GM18861 (cell line): ENCODE measurements at regions not wholly inside any gene's neighbourhood (a gene's known extent, or its start where the extent isn't known, plus 50 kb on each side); places are given as distances from the start of the nearest gene placed in this dataset.

Experiments
- ATAC-seq: cut with Tn5 transposase; IDR thresholded peaks from one replicate; pipeline ENCODE4 v1.9.1; 2021; ENCODE audit not compliant: unreplicated experiment

DNA sequence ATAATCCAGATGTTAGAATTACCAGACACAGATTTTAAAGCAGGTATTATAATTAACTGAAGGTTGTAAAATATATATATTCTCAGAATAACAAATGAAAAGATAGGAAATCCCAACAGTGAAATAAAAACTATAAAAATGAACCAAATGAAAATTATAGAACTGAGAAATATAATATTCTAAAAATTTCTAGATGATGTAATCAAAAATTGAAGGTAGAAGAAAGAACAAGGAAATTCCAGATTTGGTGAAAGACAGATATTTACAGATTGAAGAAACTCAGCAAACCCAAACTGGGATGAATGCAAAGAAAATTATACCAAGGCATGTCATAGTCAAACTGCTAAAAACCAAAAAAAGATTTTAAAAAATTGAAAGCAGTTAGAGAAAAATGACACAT, 729.4 kb downstream of the MATN1 start:
- no peak for ATAC-seq

DNA sequence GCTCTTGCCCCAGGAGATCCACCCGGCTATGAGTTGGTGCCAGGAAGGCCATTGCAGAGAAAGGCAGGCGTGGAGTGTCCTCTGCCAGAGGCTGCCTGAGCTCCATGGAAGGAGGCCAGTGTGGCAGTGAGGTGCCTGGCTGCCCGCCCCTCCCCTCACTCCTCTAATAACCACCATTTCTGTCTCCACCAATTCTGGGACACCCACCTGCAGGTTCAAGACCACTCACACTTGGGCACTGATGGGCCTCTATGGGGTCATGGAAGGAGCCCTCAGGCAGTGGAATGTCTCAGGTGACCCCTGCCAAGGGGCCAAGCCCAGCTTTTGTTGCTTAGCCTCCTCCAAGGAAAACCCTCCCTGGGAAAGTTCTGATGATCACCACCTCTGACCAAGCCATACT, 731.6 kb downstream of the MATN1 start:
- ATAC-seq = no peak

DNA sequence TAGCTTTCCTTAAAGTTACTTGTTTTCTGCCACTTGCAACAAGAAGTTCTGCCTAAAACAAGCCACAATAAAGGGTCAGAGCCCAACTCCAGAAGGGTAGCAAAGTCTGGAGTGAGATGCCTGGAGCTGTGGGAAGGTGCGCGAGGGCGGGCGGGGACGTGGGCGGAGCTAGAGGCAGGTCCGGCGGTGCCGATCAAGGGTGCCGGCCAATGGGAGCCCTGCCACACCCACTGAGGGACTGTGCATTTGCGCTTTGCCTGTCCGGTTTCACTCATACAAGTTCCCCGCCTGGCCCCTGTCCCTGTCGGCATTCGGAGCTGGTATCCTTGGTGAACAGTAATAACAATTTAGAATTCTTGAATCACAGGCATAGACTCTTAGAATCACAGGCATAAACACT, 732.4 kb downstream of the MATN1 start:
- ATAC-seq = no peak

DNA sequence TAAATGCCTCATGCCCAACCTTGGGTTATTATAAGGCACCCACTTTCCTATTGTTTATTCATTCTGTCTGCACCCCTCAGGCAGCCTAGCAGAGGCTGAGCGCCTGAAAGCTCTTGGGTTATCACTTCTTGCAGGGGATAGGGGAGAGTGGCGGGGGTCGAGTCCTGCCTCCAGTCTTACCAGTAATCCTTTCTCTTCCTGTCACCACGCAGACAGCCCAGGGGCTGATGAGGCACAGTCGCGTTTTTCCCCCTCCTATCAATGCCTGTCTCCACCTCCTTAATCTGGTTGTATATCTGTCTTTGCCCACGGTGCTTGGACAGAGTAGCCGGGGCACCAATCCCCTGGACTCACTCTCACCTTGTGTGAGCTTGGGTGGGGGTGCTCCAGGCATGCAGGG, 733.1 kb downstream of the MATN1 start:
- no peak for ATAC-seq

DNA sequence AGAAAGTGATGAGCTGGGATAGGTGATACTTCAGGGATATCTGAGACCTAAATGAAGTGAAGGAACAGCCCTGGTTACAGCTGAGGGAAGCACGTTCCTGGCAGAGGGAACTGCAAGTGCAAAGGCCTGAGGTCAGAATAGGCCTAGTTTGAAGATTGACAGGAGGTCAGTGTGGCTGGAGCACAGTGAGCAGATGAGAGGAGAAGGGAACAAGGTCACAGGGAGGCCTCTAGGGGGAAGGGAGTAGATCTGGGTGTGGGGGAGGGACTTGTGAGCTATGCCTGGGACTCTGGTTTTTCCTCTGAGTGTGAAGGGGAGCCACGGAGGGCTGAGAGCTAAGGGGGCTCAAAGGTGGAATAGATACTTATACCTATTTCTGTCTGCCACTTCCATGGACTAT, 736.4 kb downstream of the MATN1 start:
- no peak for ATAC-seq

DNA sequence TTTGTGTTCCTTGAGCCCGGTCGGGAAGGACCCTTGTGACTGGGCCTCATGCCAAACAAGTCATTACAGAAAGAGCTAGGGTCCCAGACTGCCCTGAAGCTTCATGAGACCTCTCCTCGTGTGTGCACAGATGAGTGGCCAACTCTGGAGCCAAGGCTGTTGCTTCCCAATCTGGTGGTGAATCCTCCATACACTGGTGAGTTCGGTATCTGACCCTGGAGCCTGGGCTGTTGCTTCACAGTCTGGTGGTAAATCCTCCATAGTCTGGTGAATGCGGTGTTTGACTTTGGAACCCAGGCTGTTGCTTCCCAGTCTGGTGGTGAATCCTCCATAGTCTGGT, 737.8 kb downstream of the MATN1 start:
- ATAC-seq = no peak

DNA sequence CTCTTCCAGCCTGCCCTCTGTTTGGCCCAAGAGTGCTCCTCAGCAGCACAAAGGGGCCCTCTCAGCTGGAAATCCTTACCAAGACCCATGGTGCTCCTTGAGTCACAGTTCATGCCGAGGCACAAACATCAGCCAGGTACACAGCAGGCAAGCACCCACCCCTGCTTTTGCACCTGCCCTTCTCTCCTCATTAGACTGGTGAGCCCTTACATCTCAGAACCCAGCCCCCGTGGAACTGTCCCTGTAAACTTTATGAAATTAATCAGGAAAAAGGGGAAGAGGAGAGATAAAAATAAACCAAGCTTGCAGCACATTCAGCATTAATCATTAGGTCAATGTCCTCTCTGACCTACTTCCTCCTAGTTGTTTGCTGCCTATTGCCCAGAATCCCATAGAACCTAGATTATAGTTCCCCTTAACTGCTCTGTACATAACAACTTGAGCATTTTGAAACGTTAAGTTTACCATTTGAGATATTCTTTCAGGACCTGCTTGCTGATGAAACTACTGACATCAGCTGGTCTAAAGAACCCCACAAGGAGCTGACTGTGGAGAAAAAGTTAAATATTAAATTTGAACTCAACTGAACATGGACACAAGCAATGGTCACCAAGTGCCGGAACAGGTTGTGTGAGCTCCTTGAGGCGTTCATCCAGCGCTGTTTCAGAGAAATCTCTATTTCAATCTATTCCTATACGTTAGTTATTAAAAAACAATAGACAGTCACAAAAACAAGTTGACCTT, 738.4 kb downstream of the MATN1 start:
- no peak for ATAC-seq

DNA sequence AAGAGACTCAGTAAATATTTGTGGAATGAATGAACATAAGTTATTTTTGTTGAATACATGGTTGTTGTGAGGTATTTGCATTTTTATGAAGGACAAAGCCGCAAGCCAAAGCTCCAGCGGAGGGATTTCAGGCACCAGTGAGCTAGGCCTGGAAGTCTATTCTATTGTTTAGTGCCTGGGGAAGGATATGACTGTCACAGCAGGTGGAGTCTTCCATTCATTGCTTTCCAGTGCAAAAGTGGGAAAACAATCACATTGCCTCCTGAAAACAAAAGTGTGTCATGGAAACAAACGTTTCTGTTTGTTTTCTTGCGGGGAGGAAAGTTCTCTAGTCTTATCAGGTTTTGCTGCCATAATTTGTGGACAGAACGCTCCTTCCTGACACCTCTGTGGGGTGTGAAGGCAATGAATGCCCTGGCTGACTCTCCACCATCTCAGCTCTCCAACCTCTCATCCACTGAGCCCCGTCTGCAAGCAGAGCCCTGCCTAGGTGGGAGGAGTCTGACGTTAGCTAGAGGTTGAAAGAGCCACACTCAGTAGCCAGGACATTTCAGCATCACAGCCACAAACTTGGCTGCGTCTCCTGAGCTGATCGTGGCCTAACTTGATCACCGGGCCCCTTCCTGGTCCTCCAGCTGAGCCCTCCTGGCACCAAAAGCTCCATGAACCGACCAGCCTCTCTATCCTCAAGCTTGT, 739.1 kb downstream of the MATN1 start:
- no peak for ATAC-seq

DNA sequence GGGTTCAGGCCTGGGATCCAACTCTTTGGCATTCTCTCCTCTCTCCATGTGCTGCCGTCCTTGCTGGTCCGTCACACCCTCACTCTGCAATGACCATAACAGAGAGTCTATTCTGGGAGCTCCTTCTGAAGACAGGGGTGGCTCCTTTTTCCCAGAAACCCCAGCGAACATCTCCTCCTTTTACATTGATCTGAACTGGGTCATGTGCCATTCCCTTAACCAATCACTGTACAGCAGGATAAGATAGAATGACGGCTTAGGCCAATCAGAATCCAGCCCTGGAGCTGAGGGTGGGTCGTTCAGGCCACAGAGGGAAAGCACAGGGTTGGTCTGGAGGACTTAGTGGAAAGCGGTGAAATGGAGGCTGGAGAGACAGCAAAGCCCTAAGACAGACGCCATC, 740.1 kb downstream of the MATN1 start:
- no peak for ATAC-seq

DNA sequence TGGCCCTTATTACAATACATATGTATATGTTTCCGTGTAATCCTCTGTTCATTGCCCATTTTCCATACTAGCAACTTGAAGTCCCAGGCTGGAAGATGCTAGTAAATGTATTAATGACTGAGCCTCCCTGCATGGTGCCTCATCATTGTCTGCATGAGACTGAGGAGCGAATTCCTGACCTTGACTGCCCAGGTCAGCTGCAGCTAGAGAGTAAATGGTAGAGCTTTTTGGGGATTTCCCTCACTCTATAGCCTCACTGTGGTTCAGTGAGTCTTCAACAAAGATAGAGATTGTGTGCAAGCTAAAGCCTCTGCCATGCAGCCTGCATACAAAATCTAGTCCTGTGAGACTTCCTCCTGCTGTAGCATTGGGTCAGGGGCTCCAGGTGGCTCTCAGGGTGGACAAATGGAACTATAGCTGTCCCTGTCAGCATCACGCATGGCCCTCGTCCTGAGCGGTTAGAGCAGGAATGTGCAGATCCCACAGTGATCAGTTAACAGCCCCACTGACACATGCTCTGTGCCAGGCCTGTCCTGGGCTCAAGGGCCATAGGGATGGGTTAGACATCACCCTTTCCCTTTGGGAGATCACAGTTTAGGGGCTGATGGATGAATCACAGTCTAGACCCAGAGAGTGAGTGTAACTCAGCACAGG, 741.7 kb downstream of the MATN1 start:
- ATAC-seq = no peak

DNA sequence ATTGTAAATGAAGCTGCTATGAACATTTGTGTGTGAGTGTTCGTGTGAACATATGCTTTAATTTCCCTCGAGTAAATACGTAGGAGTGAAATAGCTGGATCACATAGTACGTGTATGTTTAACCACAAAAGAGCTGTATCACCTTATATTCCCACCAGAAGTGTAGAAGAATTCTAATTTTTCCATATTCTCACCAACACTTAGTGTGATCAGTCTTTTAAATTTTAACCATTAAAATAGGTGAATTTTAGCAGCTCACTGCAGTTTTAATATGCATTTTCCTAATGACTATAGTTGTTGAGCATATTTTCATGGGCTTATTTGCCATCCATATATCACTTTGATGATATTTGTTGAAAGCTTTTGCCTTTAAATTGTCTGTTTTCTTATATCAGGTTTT, 741.2 kb downstream of the PTPRU start:
- ATAC-seq = no peak

DNA sequence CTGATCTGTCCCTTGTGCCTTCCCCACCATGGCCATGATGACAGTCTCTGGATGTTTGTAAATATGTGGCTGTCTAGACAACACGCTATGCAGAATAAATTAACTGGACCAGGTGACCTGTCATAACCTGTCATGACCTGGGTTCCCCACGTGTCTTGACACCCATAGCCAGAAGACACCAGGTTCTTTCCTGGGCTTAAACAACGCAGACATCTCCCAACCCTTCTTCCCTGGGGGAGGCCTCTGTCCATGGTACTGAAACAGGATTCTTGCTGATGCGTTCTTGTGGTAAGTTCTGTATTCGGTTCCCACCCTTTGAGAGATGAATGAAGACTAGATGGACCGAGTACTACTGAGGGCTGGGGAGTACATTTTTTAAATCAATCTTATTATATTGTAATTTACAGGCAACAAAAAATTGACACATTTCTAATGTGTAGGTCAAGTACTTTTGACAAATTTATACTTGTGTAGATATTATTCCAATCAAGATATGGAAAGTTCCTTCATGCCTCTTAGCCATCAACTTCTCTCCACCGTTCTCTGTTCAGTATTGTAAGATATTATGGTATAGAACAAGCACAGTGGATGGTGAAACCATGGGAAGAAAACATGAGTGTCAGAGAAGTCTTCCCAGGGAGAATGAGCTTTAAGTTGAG, 738.8 kb downstream of the PTPRU start:
- no peak for ATAC-seq

DNA sequence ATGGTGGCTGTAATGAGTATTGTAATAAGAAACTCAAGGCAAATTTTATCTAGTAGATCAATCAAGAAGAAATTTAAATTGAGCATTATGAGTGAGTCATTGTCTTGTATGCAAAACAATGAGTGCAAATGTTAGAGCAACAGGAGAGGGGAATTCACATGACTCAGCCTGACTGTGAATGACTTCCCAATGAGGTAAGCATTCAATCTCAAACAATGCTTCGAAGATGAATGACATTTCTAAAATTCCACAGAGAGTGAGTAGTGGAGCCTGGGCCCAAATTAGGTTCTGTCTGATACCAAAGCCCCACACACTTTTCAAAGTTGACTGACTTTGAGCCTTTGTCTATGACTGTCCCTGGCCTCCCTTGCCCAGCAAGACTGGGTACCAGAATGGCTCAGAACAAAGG, 738.0 kb downstream of the PTPRU start:
- ATAC-seq = no peak

DNA sequence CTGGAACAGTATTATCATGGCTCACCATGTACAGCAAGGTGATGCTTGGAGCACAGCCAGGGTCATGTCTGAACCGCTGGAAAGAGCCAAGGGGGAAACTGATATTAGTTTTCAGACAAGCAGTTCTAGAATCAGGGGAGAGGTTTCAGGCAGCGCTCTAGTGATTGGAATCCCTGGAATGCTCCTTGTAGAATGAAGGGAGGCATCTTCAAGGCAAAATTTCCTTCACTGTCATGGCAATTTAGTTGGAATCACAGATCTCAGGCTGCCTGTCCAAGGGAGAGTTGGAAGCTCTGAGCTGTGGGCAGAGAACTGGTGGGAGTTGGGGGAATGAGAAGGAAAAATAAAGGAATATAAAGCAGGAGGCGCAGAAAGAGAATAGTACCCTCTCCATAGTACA, 737.1 kb downstream of the PTPRU start:
- no peak for ATAC-seq

DNA sequence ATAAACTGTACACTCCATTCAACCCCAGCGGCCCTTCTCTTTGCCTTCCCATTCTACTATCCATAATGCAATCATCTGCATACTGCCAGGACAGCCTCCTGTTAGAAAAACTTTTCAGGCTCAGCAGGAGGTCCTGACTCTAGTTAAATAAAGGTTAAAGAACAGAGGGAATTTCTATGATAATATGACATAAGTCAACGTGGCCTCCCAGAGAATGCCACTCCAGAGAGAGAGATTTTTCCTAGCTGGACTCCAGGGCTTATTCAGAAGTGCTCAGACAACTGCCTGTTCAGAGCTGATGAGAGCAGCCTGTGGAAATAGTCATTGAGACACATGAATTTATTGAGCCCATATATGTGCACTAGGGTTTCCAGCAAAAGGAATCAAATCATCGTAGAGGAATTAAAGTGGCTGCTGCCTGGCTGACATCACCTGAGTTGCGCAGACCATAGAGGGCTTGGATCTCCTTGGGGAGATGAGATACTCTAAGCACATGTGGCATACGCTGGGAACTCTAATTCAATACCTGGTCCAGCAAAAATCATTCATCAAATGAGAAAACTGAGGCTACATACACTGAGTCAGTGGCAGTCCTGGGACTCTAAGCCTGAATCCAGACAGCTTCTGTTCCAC, 736.2 kb downstream of the PTPRU start:
- no peak for ATAC-seq

DNA sequence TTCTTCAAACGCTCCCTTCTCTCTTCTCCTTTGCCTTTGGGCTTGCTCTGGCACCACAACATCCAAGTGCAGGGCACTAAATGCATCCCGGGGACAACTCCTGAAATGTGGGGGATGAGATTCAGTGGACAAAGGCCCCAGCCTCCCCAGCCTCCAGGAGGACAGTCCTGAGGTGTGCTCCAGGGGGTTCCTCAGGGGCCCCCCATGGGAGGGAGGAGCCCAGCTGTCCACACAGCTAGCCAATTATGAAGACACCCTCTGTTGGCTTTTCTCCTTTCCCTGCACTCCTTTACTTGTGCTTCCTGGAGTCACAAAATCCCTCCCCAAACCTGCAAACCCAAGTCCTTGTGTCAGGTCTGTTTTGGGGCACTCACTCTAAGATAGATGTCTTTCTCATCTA, 735.4 kb downstream of the PTPRU start:
- ATAC-seq = no peak

DNA sequence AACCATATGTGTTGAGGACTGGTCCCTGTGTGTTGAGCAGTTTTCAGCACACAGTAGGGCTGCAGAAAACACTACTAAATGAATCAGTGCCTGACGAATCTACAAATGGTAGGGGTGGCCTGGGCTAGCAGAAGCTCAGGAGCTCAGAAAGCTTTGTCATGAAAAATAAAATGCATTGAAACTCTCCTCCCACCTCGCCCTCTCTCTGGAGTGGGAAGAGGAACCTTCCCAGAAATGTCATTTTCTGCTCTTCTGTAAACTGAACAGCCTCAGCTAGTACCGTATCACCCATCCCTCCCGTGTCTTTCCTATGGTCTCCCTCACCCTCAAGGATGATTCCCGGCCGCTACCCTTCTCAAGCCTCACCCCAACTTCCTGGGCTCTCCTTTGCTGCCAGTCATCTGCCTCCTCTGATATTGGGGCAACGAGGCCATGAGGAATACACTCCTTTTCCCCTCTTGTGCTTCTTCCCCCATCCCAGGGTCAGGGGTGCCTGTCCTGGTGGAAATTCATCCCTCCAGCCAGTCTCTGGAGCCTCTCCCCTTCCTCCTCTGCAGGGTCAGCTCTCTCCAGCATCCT, 734.5 kb downstream of the PTPRU start:
- no peak for ATAC-seq

DNA sequence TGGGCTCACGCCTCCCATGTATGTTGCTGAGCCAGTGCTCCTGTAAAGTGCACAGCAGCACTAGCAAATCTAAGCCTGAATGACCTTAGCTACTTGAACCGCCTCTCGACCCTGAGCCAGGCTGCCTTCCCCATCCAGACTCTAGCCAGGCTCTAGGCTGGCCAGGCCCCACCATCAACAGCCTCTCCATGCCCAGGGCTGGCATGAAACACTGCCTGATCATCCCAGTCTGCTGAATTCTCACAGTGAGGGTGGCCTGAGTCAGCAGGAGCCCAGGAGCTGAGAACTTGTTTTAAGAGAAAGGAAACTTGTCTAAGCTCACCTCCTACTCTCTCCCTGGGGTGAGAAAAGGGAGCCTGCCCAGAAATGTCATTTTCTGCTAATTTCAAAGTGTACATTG, 733.3 kb downstream of the PTPRU start:
- ATAC-seq = no peak

DNA sequence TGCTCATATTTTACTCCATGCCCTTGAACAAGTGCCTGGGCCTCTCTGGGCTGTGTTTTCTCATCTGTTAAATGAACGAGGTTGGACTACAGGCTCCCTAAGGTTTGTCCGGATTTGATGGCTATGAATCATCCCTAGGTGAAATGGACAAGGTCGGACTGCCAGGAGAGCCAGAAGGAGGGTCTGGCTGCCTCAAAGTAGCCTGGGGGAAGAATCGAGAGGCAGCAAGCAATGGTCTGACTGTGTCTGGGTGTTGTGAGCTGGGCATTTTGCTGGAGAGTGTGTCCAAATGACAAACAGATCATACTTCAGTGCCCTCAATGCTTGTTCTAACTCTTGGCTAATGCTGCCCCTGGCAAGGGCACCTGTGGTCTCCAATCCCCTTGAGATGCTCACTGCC, 730.9 kb downstream of the PTPRU start:
- ATAC-seq = no peak

DNA sequence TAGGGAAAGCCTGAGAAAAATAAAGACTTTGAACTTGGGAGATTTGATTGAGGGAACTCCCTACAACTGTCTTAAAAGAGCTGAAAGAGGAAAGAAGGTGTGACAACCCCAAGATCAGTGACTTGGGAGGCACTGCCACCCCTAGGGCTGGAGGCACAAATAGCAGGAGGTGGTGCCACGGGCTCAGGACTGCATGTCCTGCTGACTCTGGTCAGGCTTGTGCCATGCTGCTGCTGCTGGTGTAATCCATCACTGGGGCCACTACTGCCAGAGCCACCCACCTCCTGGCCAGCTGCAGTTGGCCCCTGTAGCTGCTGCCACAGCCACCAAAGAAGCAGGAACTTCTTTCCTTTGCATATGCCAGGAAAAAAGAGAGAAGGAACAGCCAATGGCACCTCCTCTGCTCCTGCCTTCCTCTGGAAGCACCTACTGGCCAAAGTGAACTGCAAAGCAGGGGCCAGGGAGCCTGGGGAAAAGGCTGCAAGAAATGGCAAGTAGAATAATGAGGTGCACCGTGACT, 730.3 kb downstream of the PTPRU start:
- ATAC-seq = no peak
